IMR-90 (cell line): ENCODE measurements at regions not wholly inside any gene's neighbourhood (a gene's known extent, or its start where the extent isn't known, plus 50 kb on each side); places are given as distances from the start of the nearest gene placed in this dataset.

Experiments
- ATAC-seq: fragments of 200-7000 bp; cut with Tn5 transposase; 2 replicates; pipeline ENCODE4 v1.9.1; 2020; ENCODE audit warnings: low read depth, mild to moderate bottlenecking, moderate library complexity
- BruUV-seq: library from RNA; stranded (reverse); fragments of 400-500 nt; replicated peaks from 2 replicates; lab custom pipeline; 2021; lab: Mats Ljungman, UMichigan
- CTCF ChIA-PET: fragments of 300-600 bp; formaldehyde crosslinking; extraction: SDS; loops from one replicate; lab custom pipeline; 2021; ENCODE audit warnings: antibody characterized with exemption; lab: Yijun Ruan, JAX
- POLR2A ChIA-PET: fragments of 300-600 bp; sonication (Branson Sonifier 250); formaldehyde crosslinking; loops from one replicate; lab custom pipeline; 2022; ENCODE audit warnings: antibody characterized with exemption; ENCODE audit not compliant: unreplicated experiment; lab: Charles Lee
- DNase-seq: peaks from one replicate; pipeline ENCODE4 v3.0.0; 2013
- H2AFZ ChIP-seq: replicated peaks from 2 replicates; pipeline ENCODE3; 2013; ENCODE audit warnings: low read length, mild to moderate bottlenecking; ENCODE audit not compliant: poor library complexity
- H2AK5ac ChIP-seq: 2 replicates; pipeline ENCODE4 v1.6.1; 2013; ENCODE audit warnings: low read depth, low read length, inconsistent platforms
- H2AK9ac ChIP-seq: replicated peaks from 2 replicates; pipeline ENCODE3; 2013; ENCODE audit warnings: mild to moderate bottlenecking, low read depth, low read length, moderate library complexity; ENCODE audit not compliant: poor library complexity
- H2BK120ac ChIP-seq: 2 replicates; pipeline ENCODE4 v1.6.1; 2013; ENCODE audit warnings: low read depth, low read length, inconsistent platforms
- H2BK15ac ChIP-seq: 3 replicates; pipeline ENCODE4 v1.6.1; 2013; ENCODE audit warnings: low read depth, low read length, inconsistent platforms
- H2BK20ac ChIP-seq: 2 replicates; pipeline ENCODE4 v1.6.1; 2013; ENCODE audit warnings: low read depth, mild to moderate bottlenecking, inconsistent platforms, low read length, moderate library complexity
- H2BK5ac ChIP-seq: 2 replicates; pipeline ENCODE4 v1.6.1; 2013; ENCODE audit warnings: mild to moderate bottlenecking, low read depth, low read length, inconsistent platforms; ENCODE audit not compliant: poor library complexity, severe bottlenecking
- H3K14ac ChIP-seq: replicated peaks from 2 replicates; pipeline ENCODE4 v1.6.1; 2013; ENCODE audit warnings: low read depth, low read length, inconsistent platforms
- H3K18ac ChIP-seq: 2 replicates; pipeline ENCODE4 v1.6.1; 2013; ENCODE audit warnings: low read depth, low read length, control low read depth
- H3K23ac ChIP-seq: 2 replicates; pipeline ENCODE4 v1.6.1; 2013; ENCODE audit warnings: low read depth, low read length, inconsistent platforms
- H3K27ac ChIP-seq: 2 replicates; pipeline ENCODE4 v1.5.1; 2013; ENCODE audit warnings: mild to moderate bottlenecking, control low read depth, low read length; ENCODE audit not compliant: insufficient read depth
- H3K27me3 ChIP-seq: 2 replicates; pipeline ENCODE4 v1.6.1; 2013; ENCODE audit warnings: low read length; ENCODE audit not compliant: control insufficient read depth, insufficient read depth
- H3K36me3 ChIP-seq: 2 replicates; pipeline ENCODE4 v1.6.1; 2013; ENCODE audit warnings: low read length, mixed read lengths; ENCODE audit not compliant: control insufficient read depth, insufficient read depth
- H3K4ac ChIP-seq: 2 replicates; pipeline ENCODE4 v1.6.1; 2013; ENCODE audit warnings: low read depth, low read length, inconsistent platforms
- H3K4me1 ChIP-seq: 2 replicates; pipeline ENCODE4 v1.6.1; 2013; ENCODE audit warnings: low read length, mixed read lengths; ENCODE audit not compliant: control insufficient read depth, insufficient read depth
- H3K4me2 ChIP-seq: 2 replicates; pipeline ENCODE4 v1.6.1; 2013; ENCODE audit warnings: low read depth, mild to moderate bottlenecking, control low read depth, low read length, moderate library complexity
- H3K4me3 ChIP-seq: 2 replicates; pipeline ENCODE4 v1.5.1; 2013; ENCODE audit warnings: low read depth, mild to moderate bottlenecking, control low read depth, low read length, moderate library complexity; ENCODE audit not compliant: insufficient read depth
- H3K56ac ChIP-seq: 2 replicates; pipeline ENCODE4 v1.6.1; 2013; ENCODE audit warnings: low read length, inconsistent platforms; ENCODE audit not compliant: insufficient read depth; ENCODE audit errors: extremely low read depth
- H3K79me1 ChIP-seq, 2 experiments: 2 replicates each; pipeline ENCODE4 v1.6.1; 2013; ENCODE audit warnings: low read length in 2 of 2, inconsistent platforms in 1 of 2, low read depth in 1 of 2
- H3K9ac ChIP-seq: 2 replicates; pipeline ENCODE4 v1.6.1; 2013; ENCODE audit warnings: low read depth, low read length, control low read depth
- H3K9me1 ChIP-seq: 2 replicates; pipeline ENCODE4 v1.6.1; 2013; ENCODE audit warnings: low read length, inconsistent platforms; ENCODE audit not compliant: insufficient read depth
- H3K9me3 ChIP-seq: 2 replicates; pipeline ENCODE4 v1.6.1; 2013; ENCODE audit warnings: low read length; ENCODE audit not compliant: control insufficient read depth, insufficient read depth
- H4K20me1 ChIP-seq: 2 replicates; pipeline ENCODE4 v1.6.1; 2013; ENCODE audit warnings: low read length, inconsistent platforms; ENCODE audit not compliant: insufficient read depth
- H4K5ac ChIP-seq: 2 replicates; pipeline ENCODE4 v1.6.1; 2013; ENCODE audit warnings: mild to moderate bottlenecking, low read depth, low read length, control low read depth
- H4K8ac ChIP-seq, 2 experiments: 2 replicates each; pipeline ENCODE4 v1.6.1; 2013; ENCODE audit warnings: low read depth in 2 of 2, low read length in 2 of 2, control low read depth in 1 of 2, inconsistent platforms in 1 of 2
- H4K91ac ChIP-seq: 2 replicates; pipeline ENCODE4 v1.6.1; 2013; ENCODE audit warnings: low read depth, low read length, inconsistent platforms; ENCODE audit not compliant: insufficient read depth
- BHLHE40 ChIP-seq: fragments of 150-350 bp; IDR thresholded peaks from 2 replicates; pipeline ENCODE4 v1.6.1; 2016; ENCODE audit warnings: mild to moderate bottlenecking, low read depth, low read length
- CEBPB ChIP-seq: IDR thresholded peaks from 2 replicates; pipeline ENCODE4 v1.6.1; 2012; ENCODE audit warnings: low read depth, low read length, improper control_type of control experiment
- CHD1 ChIP-seq: IDR thresholded peaks from 2 replicates; pipeline ENCODE4 v1.6.1; 2012; ENCODE audit warnings: low read depth, low read length, improper control_type of control experiment
- FOS ChIP-seq: fragments of 150-350 bp; IDR thresholded peaks from 2 replicates; pipeline ENCODE4 v1.6.1; 2016; ENCODE audit warnings: low read depth, low read length
- MAFK ChIP-seq: IDR thresholded peaks from 2 replicates; pipeline ENCODE4 v1.6.1; 2012; ENCODE audit warnings: low read depth, low read length, improper control_type of control experiment
- MAZ ChIP-seq: IDR thresholded peaks from 2 replicates; pipeline ENCODE4 v1.6.1; 2012; ENCODE audit warnings: low read depth, mild to moderate bottlenecking, low read length, improper control_type of control experiment, moderate library complexity, borderline replicate concordance
- MXI1 ChIP-seq: IDR thresholded peaks from 2 replicates; pipeline ENCODE4 v1.6.1; 2012; ENCODE audit warnings: low read depth, mild to moderate bottlenecking, low read length, moderate library complexity, borderline replicate concordance
- NFE2L2 ChIP-seq: fragments of 150-350 bp; IDR thresholded peaks from 2 replicates; pipeline ENCODE4 v1.6.1; 2016; ENCODE audit warnings: low read depth, mild to moderate bottlenecking, low read length
- POLR2A ChIP-seq: IDR thresholded peaks from 2 replicates; pipeline ENCODE4 v1.6.1; 2012; ENCODE audit warnings: mild to moderate bottlenecking, low read depth, low read length
- RAD21 ChIP-seq: IDR thresholded peaks from 2 replicates; pipeline ENCODE4 v1.6.1; 2012; ENCODE audit warnings: low read length, improper control_type of control experiment
- RCOR1 ChIP-seq: IDR thresholded peaks from 2 replicates; pipeline ENCODE4 v1.6.1; 2012; ENCODE audit warnings: mild to moderate bottlenecking, low read length, improper control_type of control experiment; ENCODE audit not compliant: insufficient replicate concordance
- RFX5 ChIP-seq: IDR thresholded peaks from 2 replicates; pipeline ENCODE4 v1.8.0; 2012; ENCODE audit warnings: low read depth, mild to moderate bottlenecking, low read length, moderate library complexity
- SMC3 ChIP-seq: fragments of 150-350 bp; IDR thresholded peaks from 2 replicates; pipeline ENCODE4 v1.6.1; 2016; ENCODE audit warnings: low read depth, mild to moderate bottlenecking, antibody characterized with exemption, low read length, moderate library complexity
- WGBS, 2 experiments: methylation state at CpG; one replicate each; pipeline versions ENCODE4 v1.1.5 to v1.1.7; 2013; ENCODE audit warnings: missing lambda C conversion rate in 2 of 2; ENCODE audit not compliant: insufficient read length in 1 of 2; ENCODE audit errors: extremely low coverage in 2 of 2; 5-methylcytosine and 5-hydroxymethylcytosine counted together
- dilution Hi-C: fragments of 300-500 bp; cut with HindIII; formaldehyde crosslinking; loops from one replicate; pipeline ENCODE4 v1.14.3; 2018; ENCODE audit warnings: low sequenced_read_pairs; ENCODE audit not compliant: unreplicated experiment
- in situ Hi-C: fragments of 300-500 bp; cut with MboI; formaldehyde crosslinking; loops from 3 replicates; pipeline ENCODE4 v1.14.3; 2019; ENCODE audit warnings: low sequenced_read_pairs, inconsistent platforms, mixed read lengths
- intact Hi-C: fragments of 100-400 bp; cut with micrococcal nuclease; formaldehyde crosslinking; loops from 2 replicates; pipeline ENCODE4 v1.10.0; 2022
- TF ChIP-seq, protein P1 (sequence below): fragments of 150-350 bp; IDR thresholded peaks from 2 replicates; pipeline ENCODE4 v1.6.1; 2016; ENCODE audit warnings: low read depth, mild to moderate bottlenecking, low read length, moderate library complexity, borderline replicate concordance
- TF ChIP-seq, protein P2 (sequence below): fragments of 150-350 bp; IDR thresholded peaks from 2 replicates; pipeline ENCODE4 v1.6.1; 2017; ENCODE audit warnings: mild to moderate bottlenecking, antibody characterized with exemption, low read length, low read depth
- TF ChIP-seq, protein P3 (sequence below): conservative IDR thresholded peaks from 2 replicates; pipeline ENCODE4 v1.5.1; 2012; ENCODE audit warnings: mild to moderate bottlenecking, low read depth, low read length, improper control_type of control experiment

DNA sequence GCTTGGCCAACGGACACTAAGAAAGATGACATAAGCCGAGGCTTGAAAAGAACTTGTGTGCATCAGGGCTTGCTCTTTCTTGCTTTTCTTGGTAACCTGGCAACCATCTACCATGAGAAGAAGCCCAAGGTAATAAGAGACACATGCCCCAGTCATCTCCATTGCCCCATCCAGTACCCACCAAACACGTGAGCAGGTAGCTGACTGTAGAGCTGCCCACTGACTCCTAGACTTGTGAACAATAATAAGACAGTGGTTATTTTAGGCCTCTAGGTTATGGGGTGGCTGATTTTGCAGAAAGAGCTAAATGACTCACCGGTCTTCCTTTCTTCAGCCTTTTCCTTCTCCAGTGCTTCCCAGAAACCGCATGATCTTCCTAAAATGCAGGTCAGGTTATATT, 105.0 kb upstream of the JUN start:
- Histone ChIP-seq H3K4ac (0 out of 2 replicates have a peak overlapping the region, but pooled peaks have one; percentile 20), H2AFZ (no peak overlapping the region), H3K14ac (no peak overlapping the region), H3K9me1 (no peaks in the 10 kb centered on the region; the same call in none of the 2 replicates), H3K18ac (no peak overlapping the region), H3K27ac (no peak overlapping the region), H3K9me3 (no peaks in the 10 kb centered on the region), H3K56ac (no peak overlapping the region), H2BK20ac (no peak overlapping the region), H2AK9ac (no peak overlapping the region), H3K79me1 (no peaks in the 10 kb centered on the region), H3K4me1 (peaks cover 2% of the 10 kb centered on the region; the same call in 1 of the 2 replicates), H3K27me3 (no peaks in the 10 kb centered on the region), H2AK5ac (peak overlapping the region; percentile 16; the same call in 1 of the 2 replicates), H2BK15ac (no peak overlapping the region), H2BK5ac (no peak overlapping the region), H4K8ac (no peak overlapping the region), H4K91ac (no peak overlapping the region), H4K5ac (no peak overlapping the region), H4K20me1 (no peaks in the 10 kb centered on the region), H3K4me3 (no peak overlapping the region), H3K36me3 (no peaks in the 10 kb centered on the region), H3K9ac (no peak overlapping the region), H3K23ac (no peak overlapping the region), H3K4me2 (no peak overlapping the region), H2BK120ac (no peak overlapping the region)
- CTCF ChIA-PET: no interaction called here
- dilution Hi-C loops: no loop called here
- TF ChIP-seq MAFK (no peak), SMC3 (no peak), MAZ (no peak), RAD21 (no peak), MXI1 (no peak), RCOR1 (no peak), POLR2A (no peak), CHD1 (no peak), CEBPB (no peak), RFX5 (no peak), NFE2L2 (no peak), BHLHE40 (no peak), FOS (no peak)
- TF ChIP-seq, protein P1, sequence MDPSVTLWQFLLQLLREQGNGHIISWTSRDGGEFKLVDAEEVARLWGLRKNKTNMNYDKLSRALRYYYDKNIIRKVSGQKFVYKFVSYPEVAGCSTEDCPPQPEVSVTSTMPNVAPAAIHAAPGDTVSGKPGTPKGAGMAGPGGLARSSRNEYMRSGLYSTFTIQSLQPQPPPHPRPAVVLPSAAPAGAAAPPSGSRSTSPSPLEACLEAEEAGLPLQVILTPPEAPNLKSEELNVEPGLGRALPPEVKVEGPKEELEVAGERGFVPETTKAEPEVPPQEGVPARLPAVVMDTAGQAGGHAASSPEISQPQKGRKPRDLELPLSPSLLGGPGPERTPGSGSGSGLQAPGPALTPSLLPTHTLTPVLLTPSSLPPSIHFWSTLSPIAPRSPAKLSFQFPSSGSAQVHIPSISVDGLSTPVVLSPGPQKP: no peak
- TF ChIP-seq, protein P2, sequence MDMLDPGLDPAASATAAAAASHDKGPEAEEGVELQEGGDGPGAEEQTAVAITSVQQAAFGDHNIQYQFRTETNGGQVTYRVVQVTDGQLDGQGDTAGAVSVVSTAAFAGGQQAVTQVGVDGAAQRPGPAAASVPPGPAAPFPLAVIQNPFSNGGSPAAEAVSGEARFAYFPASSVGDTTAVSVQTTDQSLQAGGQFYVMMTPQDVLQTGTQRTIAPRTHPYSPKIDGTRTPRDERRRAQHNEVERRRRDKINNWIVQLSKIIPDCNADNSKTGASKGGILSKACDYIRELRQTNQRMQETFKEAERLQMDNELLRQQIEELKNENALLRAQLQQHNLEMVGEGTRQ: no peak
- TF ChIP-seq, protein P3, sequence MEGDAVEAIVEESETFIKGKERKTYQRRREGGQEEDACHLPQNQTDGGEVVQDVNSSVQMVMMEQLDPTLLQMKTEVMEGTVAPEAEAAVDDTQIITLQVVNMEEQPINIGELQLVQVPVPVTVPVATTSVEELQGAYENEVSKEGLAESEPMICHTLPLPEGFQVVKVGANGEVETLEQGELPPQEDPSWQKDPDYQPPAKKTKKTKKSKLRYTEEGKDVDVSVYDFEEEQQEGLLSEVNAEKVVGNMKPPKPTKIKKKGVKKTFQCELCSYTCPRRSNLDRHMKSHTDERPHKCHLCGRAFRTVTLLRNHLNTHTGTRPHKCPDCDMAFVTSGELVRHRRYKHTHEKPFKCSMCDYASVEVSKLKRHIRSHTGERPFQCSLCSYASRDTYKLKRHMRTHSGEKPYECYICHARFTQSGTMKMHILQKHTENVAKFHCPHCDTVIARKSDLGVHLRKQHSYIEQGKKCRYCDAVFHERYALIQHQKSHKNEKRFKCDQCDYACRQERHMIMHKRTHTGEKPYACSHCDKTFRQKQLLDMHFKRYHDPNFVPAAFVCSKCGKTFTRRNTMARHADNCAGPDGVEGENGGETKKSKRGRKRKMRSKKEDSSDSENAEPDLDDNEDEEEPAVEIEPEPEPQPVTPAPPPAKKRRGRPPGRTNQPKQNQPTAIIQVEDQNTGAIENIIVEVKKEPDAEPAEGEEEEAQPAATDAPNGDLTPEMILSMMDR: no peak
- POLR2A ChIA-PET: no interaction called here
- no peak for ATAC-seq
- intact Hi-C loops: no loop called here
- 100% methylated on average over 1 of the region's 5 CpGs; no CpG with 5 or more reads in 1 of the 2 experiments for WGBS, 2 experiments
- DNase-seq: peak; percentile 36
- BruUV-seq: no TSS peak
- in situ Hi-C loops: no loop called here
